Loucy (cell line): ENCODE measurements at regions not wholly inside any gene's neighbourhood (a gene's known extent, or its start where the extent isn't known, plus 50 kb on each side); places are given as distances from the start of the nearest gene placed in this dataset.

Experiments
- H2AFZ ChIP-seq: fragments of 200-600 bp; sonication (generic); 2 replicates; pipeline ENCODE4 v1.6.0; 2016; ENCODE audit warnings: antibody characterized with exemption, mild to moderate bottlenecking, low read length, moderate library complexity
- H3F3A ChIP-seq: fragments of 200-600 bp; 2 replicates; pipeline ENCODE4 v1.6.0; 2016; ENCODE audit warnings: antibody characterized with exemption, low read depth, mild to moderate bottlenecking
- H3K27me3 ChIP-seq: fragments of 200-600 bp; sonication (generic); 2 replicates; pipeline ENCODE4 v1.6.1; 2014; ENCODE audit warnings: low read length, mild to moderate bottlenecking; ENCODE audit not compliant: insufficient read depth, poor library complexity, severe bottlenecking
- H3K36me3 ChIP-seq: fragments of 200-600 bp; sonication (generic); 2 replicates; pipeline ENCODE4 v1.6.1; 2016; ENCODE audit warnings: low read length; ENCODE audit not compliant: insufficient read depth
- H3K4me1 ChIP-seq: fragments of 200-600 bp; sonication (generic); 2 replicates; pipeline ENCODE4 v1.5.1; 2014; ENCODE audit warnings: low read length, mild to moderate bottlenecking; ENCODE audit not compliant: insufficient read depth, poor library complexity, severe bottlenecking
- H3K4me2 ChIP-seq: fragments of 200-600 bp; sonication (generic); 2 replicates; pipeline ENCODE4 v1.6.0; 2014; ENCODE audit warnings: antibody characterized with exemption, low read length, low read depth, mild to moderate bottlenecking; ENCODE audit not compliant: poor library complexity, severe bottlenecking
- H3K4me3 ChIP-seq: fragments of 200-600 bp; sonication (generic); 2 replicates; pipeline ENCODE4 v1.5.1; 2014; ENCODE audit warnings: low read length, mild to moderate bottlenecking, mixed read lengths; ENCODE audit not compliant: poor library complexity, severe bottlenecking
- H3K79me2 ChIP-seq: fragments of 200-600 bp; sonication (generic); 2 replicates; pipeline ENCODE4 v1.6.1; 2014; ENCODE audit warnings: low read length; ENCODE audit not compliant: insufficient read depth
- H3K9ac ChIP-seq: fragments of 200-600 bp; sonication (generic); 2 replicates; pipeline ENCODE4 v1.6.0; 2014; ENCODE audit warnings: mild to moderate bottlenecking, low read depth, low read length, moderate library complexity; ENCODE audit not compliant: poor library complexity, severe bottlenecking
- H3K9me2 ChIP-seq: fragments of 200-600 bp; sonication (generic); replicated peaks from 2 replicates; pipeline ENCODE4 v1.6.1; 2016; ENCODE audit warnings: low read depth, low read length, mixed read lengths
- H3K9me3 ChIP-seq: fragments of 200-600 bp; sonication (generic); 2 replicates; pipeline ENCODE4 v1.6.1; 2014; ENCODE audit warnings: mild to moderate bottlenecking, antibody characterized with exemption, low read length, low read depth; ENCODE audit not compliant: insufficient read depth
- H4K20me1 ChIP-seq: fragments of 200-600 bp; sonication (generic); 2 replicates; pipeline ENCODE4 v1.6.0; 2014; ENCODE audit warnings: antibody characterized with exemption, low read length, mild to moderate bottlenecking; ENCODE audit not compliant: insufficient read depth, poor library complexity, severe bottlenecking
- EZH2phosphoT487 ChIP-seq: fragments of 200-600 bp; IDR thresholded peaks from 2 replicates; pipeline ENCODE4 v1.6.1; 2018; ENCODE audit warnings: antibody characterized with exemption, mild to moderate bottlenecking, moderate library complexity, borderline replicate concordance
- TF ChIP-seq, protein P1 (sequence below): fragments of 200-600 bp; sonication (generic); conservative IDR thresholded peaks from 2 replicates; pipeline ENCODE4 v1.5.1; 2014; ENCODE audit warnings: mild to moderate bottlenecking, antibody characterized with exemption, low read length

DNA sequence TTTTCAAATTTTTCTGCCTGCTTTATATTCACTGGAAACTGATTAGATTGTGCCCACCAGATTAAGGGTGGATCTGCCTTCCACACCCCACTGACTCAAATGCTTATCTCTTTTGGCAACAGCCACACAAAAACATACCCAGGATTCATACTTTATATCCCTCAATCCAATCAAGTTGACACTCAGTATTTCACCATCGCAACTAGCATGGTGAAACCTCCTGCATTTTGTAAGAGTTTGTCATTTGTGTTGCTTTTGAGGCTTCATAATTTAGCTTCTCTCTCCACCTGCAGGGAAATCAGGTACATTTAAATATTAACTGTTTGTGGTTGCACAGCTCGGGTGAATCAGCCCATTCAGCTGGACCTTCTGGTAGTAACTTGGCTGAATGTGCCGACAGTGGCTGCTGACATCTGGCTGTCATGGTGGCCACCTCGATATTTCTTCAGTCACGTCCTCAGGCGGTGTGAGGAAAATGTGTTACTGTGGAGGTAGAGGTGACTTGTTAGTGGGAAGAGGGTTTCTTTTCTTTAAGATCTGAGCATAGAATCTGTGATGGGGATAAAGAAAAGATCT, 224.0 kb downstream of the PTBP2 start:
- H3K79me2 ChIP-seq: no peaks in the 10 kb centered on the region
- H3K9me2 ChIP-seq: no peaks in the 10 kb centered on the region
- H2AFZ ChIP-seq: no peak overlapping the region
- H3K4me1 ChIP-seq: no peaks in the 10 kb centered on the region
- no peaks in the 10 kb centered on the region for H3K27me3 ChIP-seq
- no peaks in the 10 kb centered on the region for H4K20me1 ChIP-seq
- H3K4me2 ChIP-seq: no peak overlapping the region
- no peaks in the 10 kb centered on the region for H3F3A ChIP-seq
- no peaks in the 10 kb centered on the region for H3K36me3 ChIP-seq
- no peaks in the 10 kb centered on the region for H3K9me3 ChIP-seq
- H3K9ac ChIP-seq: no peak overlapping the region
- TF ChIP-seq, protein P1, sequence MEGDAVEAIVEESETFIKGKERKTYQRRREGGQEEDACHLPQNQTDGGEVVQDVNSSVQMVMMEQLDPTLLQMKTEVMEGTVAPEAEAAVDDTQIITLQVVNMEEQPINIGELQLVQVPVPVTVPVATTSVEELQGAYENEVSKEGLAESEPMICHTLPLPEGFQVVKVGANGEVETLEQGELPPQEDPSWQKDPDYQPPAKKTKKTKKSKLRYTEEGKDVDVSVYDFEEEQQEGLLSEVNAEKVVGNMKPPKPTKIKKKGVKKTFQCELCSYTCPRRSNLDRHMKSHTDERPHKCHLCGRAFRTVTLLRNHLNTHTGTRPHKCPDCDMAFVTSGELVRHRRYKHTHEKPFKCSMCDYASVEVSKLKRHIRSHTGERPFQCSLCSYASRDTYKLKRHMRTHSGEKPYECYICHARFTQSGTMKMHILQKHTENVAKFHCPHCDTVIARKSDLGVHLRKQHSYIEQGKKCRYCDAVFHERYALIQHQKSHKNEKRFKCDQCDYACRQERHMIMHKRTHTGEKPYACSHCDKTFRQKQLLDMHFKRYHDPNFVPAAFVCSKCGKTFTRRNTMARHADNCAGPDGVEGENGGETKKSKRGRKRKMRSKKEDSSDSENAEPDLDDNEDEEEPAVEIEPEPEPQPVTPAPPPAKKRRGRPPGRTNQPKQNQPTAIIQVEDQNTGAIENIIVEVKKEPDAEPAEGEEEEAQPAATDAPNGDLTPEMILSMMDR: no peak
- no peak for TF ChIP-seq EZH2phosphoT487
- H3K4me3 ChIP-seq: no peak overlapping the region

DNA sequence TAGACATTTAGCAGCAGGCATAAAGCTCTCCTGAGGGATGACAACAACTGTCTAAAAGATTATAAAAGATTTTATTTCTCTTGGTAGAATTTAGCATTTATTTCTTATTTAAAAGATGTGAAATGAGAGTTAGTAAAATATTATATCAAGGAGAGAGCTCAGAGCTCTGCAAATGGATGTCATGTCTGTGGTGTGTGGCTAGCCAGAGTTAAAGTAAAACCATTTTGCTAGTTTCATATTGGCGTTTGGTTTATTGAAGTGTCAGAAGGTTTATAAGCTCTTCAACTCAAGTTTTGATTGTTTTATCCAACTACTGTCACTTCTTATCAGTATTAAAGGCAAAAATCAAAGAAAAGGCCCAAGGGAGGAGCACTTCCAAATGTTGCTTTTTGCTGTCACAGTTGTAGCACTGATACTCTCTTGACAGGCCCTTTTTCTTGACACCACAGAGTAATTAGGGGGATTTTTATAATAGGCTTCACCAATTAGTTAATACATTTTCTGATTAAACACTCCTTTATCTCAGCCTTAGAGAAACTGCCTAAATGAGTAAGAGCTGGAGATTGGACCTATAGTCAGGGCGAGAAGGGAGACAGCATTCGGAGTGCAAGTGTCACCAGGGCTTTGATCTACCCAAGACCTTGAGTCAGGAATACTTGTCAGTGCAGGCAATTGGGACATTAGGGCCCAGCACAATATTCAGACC, 233.9 kb downstream of the PTBP2 start:
- Histone ChIP-seq H3K9me2 (no peaks in the 10 kb centered on the region), H3K27me3 (no peaks in the 10 kb centered on the region), H3K9ac (no peak overlapping the region), H3K36me3 (no peaks in the 10 kb centered on the region), H3K4me2 (no peak overlapping the region), H3F3A (no peaks in the 10 kb centered on the region), H3K4me1 (no peaks in the 10 kb centered on the region), H3K9me3 (no peaks in the 10 kb centered on the region), H3K4me3 (no peak overlapping the region), H3K79me2 (no peaks in the 10 kb centered on the region), H4K20me1 (no peaks in the 10 kb centered on the region), H2AFZ (no peak overlapping the region)
- TF ChIP-seq, protein P1: no peak
- no peak for TF ChIP-seq EZH2phosphoT487

DNA sequence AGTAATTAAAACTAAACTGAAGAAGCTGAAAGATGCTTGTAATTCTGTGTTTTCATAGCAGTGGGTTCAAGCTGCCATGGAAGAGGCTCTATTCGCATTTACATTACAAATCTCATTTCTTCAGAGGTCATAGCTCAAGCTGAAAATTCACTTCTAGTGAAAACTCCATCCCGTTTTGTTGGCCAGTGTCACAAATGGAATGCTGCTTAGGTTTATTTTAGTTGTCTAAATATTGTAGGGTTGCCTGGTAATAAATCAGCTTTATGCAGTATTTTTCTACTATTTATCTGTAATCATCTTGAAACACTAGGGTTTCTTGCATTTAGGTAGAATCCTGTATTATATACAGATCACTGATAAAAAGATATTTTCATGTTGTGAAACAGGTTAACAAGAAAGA, 240.6 kb downstream of the PTBP2 start:
- Histone ChIP-seq H2AFZ (no peak overlapping the region), H3K36me3 (no peaks in the 10 kb centered on the region), H3K4me2 (no peak overlapping the region), H3F3A (no peaks in the 10 kb centered on the region), H3K9ac (no peak overlapping the region), H3K9me2 (no peaks in the 10 kb centered on the region), H3K4me1 (no peaks in the 10 kb centered on the region), H3K4me3 (no peak overlapping the region), H3K9me3 (no peaks in the 10 kb centered on the region), H3K79me2 (no peaks in the 10 kb centered on the region), H4K20me1 (no peaks in the 10 kb centered on the region), H3K27me3 (no peaks in the 10 kb centered on the region)
- TF ChIP-seq, protein P1: no peak
- no peak for TF ChIP-seq EZH2phosphoT487
